NT2/D1 (cell line): ENCODE measurements at regions not wholly inside any gene's neighbourhood (a gene's known extent, or its start where the extent isn't known, plus 50 kb on each side); places are given as distances from the start of the nearest gene placed in this dataset.
"Not testable (repeated sequence)": the region's sequence is repeated elsewhere in the genome, so short reads cannot be mapped to it uniquely, and the experiment has no call there.

ENCODE experiments used
- DNase-seq: peaks from one replicate; pipeline ENCODE4 v3.0.0-alpha.2; 2011; ENCODE audit warnings: low read depth, low spot score
- H3K27me3 ChIP-seq: 2 replicates; pipeline ENCODE4 v1.6.0; 2011; ENCODE audit warnings: mild to moderate bottlenecking; ENCODE audit not compliant: insufficient read length, insufficient read depth
- H3K36me3 ChIP-seq: 2 replicates; pipeline ENCODE4 v1.6.1; 2011; ENCODE audit warnings: mild to moderate bottlenecking, low read length, mixed read lengths; ENCODE audit not compliant: insufficient read depth, insufficient read length
- H3K4me1 ChIP-seq: 2 replicates; pipeline ENCODE4 v1.5.1; 2011; ENCODE audit not compliant: insufficient read depth, insufficient read length
- H3K4me3 ChIP-seq: 2 replicates; pipeline ENCODE4 v1.5.1; 2011; ENCODE audit warnings: low read depth; ENCODE audit not compliant: insufficient read length
- H3K9ac ChIP-seq: 2 replicates; pipeline ENCODE4 v1.6.0; 2011; ENCODE audit warnings: low read depth; ENCODE audit not compliant: insufficient read length
- H3K9me3 ChIP-seq: 2 replicates; pipeline ENCODE4 v1.5.1; 2011; ENCODE audit warnings: mild to moderate bottlenecking, low read length; ENCODE audit not compliant: insufficient read depth
- SUZ12 ChIP-seq: IDR thresholded peaks from 2 replicates; pipeline ENCODE4 v1.6.1; 2011; ENCODE audit not compliant: insufficient read length, insufficient read depth; ENCODE audit errors: extremely low read depth
- YY1 ChIP-seq: IDR thresholded peaks from 2 replicates; pipeline ENCODE4 v1.6.1; 2011; ENCODE audit not compliant: insufficient read length, insufficient read depth
- ZNF274 ChIP-seq: IDR thresholded peaks from 2 replicates; pipeline ENCODE4 v1.6.1; 2011; ENCODE audit warnings: mild to moderate bottlenecking, low read depth, low read length

DNA sequence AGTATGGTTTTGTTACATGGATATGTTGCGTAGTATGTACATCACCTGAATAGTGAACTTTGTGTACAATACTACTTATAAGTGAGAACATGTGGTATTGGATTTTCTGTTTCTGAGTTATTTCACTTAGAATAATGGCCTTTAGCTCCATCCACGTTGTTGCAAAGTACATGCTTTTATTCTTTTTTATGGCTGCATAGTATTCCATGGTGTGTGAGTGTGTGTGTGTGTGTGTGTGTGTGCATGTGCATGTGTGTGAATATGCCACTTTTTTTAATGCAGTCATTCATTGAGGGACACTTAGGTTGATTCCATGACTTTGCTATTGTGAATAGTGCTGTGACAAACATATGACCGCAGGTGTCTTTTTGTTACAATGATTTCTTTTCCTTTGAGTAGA lies 147.8 kb downstream of the LEPR start:
- H3K36me3 ChIP-seq: no peaks in the 10 kb centered on the region
- TF ChIP-seq SUZ12 (no peak), ZNF274 (no peak), YY1 (no peak)
- H3K4me1 ChIP-seq: no peaks in the 10 kb centered on the region
- H3K9me3 ChIP-seq: peaks cover 15% of the 10 kb centered on the region; the same call in 1 of the 2 replicates
- no peaks in the 10 kb centered on the region for H3K27me3 ChIP-seq
- no peak overlapping the region for H3K9ac ChIP-seq
- H3K4me3 ChIP-seq: no peak overlapping the region
- DNase-seq: no peak

DNA sequence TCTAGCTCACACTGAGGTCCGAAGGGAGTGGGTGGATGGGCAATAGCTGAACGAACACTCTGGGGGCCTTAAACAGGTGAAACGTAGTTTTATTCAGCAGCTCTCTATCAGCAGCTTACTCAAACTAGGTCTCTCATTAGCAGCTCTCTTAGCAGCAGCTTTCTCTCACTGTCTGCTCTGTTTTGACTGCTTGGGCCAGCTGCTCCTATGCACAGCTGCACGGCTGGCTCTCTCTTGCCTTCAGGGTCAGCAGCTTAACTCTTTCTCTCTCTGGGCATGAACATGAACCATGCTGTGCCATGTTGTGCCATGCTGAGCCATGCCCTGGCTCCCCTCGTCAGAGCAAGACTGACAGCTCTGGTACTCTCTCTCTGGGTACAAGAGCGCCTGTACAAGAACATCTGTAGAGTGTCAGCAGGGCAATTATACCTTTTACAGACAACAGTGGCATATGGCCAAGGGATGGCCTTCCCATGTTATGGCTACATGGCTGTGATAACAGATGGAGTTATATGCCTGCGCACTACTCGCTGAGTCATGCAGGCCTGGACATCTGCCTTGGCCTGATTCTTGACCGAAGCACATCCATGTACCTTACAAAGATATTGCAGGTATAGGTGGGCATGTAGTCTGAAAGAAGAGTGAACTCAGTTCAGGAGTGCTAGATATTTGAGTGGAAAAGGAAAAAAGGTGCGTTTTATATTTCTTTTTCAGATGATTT lies 152.4 kb downstream of the LEPR start:
- no peak for DNase-seq
- no peak for TF ChIP-seq ZNF274
- no peak for TF ChIP-seq YY1
- TF ChIP-seq SUZ12: no peak
- H3K9ac ChIP-seq: no peak overlapping the region
- no peak overlapping the region for H3K4me3 ChIP-seq
- H3K27me3 ChIP-seq: no peaks in the 10 kb centered on the region
- no peaks in the 10 kb centered on the region for H3K36me3 ChIP-seq
- no peaks in the 10 kb centered on the region for H3K4me1 ChIP-seq
- peaks cover 4% of the 10 kb centered on the region; the same call in 1 of the 2 replicates for H3K9me3 ChIP-seq

DNA sequence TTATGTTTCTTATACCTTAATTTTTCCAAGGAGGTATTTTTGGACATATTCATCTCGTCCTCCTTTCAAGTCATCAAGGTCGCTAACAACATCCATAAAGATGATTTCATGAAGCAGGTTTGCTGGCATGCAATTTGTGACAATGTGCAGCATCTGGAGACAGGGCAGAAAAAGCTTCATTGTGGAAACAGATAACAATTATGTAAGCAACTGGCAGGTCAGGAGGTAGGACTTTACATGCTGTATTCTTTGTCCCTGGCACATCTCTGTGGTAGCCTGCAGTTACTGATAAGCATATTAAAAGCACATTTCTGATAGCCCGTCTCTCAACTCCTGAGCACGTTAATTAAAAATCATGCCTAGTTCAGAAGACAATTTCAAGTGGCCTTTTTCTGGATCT lies 156.8 kb downstream of the LEPR start:
- DNase-seq: no peak
- Histone ChIP-seq H3K36me3 (no peaks in the 10 kb centered on the region), H3K9me3 (no peaks in the 10 kb centered on the region), H3K4me1 (no peaks in the 10 kb centered on the region), H3K9ac (no peak overlapping the region), H3K27me3 (no peaks in the 10 kb centered on the region), H3K4me3 (no peak overlapping the region)
- no peak for TF ChIP-seq YY1
- no peak for TF ChIP-seq ZNF274
- TF ChIP-seq SUZ12: no peak

DNA sequence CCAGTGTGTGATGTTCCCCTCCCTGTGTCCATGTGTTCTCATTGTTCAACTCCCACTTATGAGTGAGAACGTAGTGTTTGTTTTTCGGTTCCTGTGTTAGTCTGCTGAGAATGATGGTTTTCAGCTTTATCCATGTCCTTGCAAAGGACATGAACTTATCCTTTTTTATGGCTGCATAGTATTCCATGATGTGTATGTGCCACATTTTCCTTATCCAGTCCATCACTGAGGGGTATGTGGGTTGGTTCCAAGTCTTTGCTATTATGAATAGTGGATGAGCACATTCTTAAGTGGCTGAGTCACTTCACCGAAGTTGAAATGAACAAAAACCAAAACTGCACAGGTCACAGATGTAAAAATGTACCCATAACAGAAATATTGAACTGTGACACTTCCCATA lies 157.5 kb downstream of the LEPR start:
- not testable (repeated sequence) for DNase-seq, H3K9me3 ChIP-seq, H3K4me1 ChIP-seq, H3K36me3 ChIP-seq, H3K27me3 ChIP-seq, H3K9ac ChIP-seq, H3K4me3 ChIP-seq

DNA sequence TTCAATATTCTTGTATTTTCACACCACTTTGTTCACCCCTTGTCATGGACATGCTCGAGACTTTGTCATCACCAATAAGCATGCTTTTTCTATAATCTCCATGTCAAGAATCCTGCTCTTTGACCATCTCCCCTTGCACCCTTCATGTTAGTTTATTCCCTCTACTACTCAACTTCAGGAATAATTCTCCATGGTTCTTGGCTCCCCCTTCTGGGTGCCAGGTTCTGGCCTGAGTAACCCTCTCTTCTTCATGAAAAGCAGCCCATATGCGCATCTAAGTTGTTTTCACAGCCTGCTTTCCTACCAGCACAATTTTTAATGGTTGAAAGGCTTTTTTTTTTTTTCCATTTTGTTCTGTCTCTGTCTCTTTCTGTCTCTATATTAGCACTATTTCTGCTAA lies 160.7 kb downstream of the LEPR start:
- peak; percentile 42 for DNase-seq
- H3K36me3 ChIP-seq: no peaks in the 10 kb centered on the region
- no peaks in the 10 kb centered on the region for H3K27me3 ChIP-seq
- H3K4me3 ChIP-seq: no peak overlapping the region
- no peaks in the 10 kb centered on the region for H3K4me1 ChIP-seq
- TF ChIP-seq YY1: no peak
- no peak overlapping the region for H3K9ac ChIP-seq
- no peaks in the 10 kb centered on the region for H3K9me3 ChIP-seq

DNA sequence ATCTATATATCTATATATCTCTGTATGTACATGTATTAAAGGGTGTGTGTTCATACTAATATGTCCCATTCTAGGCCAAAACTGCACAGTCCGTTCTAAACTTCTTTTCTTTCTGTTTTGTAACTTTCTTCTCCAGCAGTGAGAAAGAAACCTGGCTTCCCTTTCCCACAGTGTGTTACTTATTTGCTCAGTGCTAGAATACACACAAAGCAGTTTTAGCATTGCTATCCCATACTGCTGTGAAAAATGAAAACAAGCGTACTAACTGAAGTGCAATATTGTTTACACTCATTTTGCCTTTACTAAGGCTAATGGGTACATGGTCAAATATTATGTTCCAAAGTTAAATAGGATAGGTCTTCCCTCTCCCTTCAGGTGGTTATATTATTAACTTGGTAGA lies 163.9 kb downstream of the LEPR start:
- no peak overlapping the region for H3K9ac ChIP-seq
- no peaks in the 10 kb centered on the region for H3K4me1 ChIP-seq
- H3K4me3 ChIP-seq: no peak overlapping the region
- H3K36me3 ChIP-seq: no peaks in the 10 kb centered on the region
- no peak for DNase-seq
- no peaks in the 10 kb centered on the region for H3K27me3 ChIP-seq
- no peaks in the 10 kb centered on the region for H3K9me3 ChIP-seq
- TF ChIP-seq ZNF274 (no peak), SUZ12 (no peak), YY1 (no peak)

DNA sequence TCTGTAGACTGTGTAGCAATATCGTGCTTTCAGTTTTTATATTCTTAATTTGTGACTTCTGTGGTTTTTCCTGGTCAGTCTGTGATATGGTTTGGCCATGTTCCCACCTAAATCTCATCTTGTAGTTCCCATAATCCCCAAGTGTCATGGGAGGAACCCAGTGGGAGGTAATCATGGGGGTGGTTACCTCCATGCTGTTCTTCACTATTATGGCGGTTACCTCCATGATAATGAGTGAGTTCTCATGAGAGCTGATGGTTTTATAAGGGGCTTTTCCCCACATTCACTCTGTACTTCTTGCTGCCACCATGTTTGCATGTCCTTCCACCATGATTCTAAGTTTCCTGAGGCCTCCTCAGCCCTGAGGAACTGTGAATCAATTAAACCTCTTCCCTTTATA lies 169.8 kb downstream of the LEPR start:
- TF ChIP-seq SUZ12: no peak
- no peak for TF ChIP-seq ZNF274
- no peak for TF ChIP-seq YY1
- DNase-seq: no peak
- H3K27me3 ChIP-seq: no peaks in the 10 kb centered on the region
- H3K4me3 ChIP-seq: no peak overlapping the region
- no peaks in the 10 kb centered on the region for H3K36me3 ChIP-seq
- H3K9me3 ChIP-seq: no peaks in the 10 kb centered on the region
- no peak overlapping the region for H3K9ac ChIP-seq
- no peaks in the 10 kb centered on the region for H3K4me1 ChIP-seq

DNA sequence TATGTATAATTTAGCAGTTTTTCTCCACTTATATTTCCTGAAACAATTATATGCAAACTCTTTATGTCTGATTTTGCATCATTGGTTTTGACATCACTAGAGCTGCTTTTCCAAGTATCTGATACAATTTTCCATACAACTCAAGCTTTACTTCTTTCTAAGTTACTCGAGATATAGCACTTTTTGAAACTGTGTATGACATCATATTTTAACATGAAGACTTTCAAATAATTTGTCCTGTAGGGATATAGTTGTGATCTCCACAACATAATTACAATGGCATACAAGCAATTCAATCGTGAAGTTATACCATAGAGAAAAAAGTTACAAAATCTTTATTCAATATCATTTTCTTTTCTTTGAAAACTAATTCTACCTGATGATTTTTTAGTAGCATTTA lies 173.0 kb downstream of the LEPR start:
- Histone ChIP-seq H3K4me1 (no peaks in the 10 kb centered on the region), H3K27me3 (no peaks in the 10 kb centered on the region), H3K4me3 (no peak overlapping the region), H3K9ac (no peak overlapping the region), H3K36me3 (no peaks in the 10 kb centered on the region), H3K9me3 (no peaks in the 10 kb centered on the region)
- TF ChIP-seq YY1 (no peak), ZNF274 (no peak), SUZ12 (no peak)
- DNase-seq: no peak
